Breast epithelium (tissue), 3 donors: ENCODE measurements at regions not wholly inside any gene's neighbourhood (a gene's known extent, or its start where the extent isn't known, plus 50 kb on each side); places are given as distances from the start of the nearest gene placed in this dataset.

ENCODE experiments used
- CTCF ChIP-seq, 3 donors: fragments of 450-650 bp; IDR thresholded peaks; one replicate each; pipeline ENCODE4 v1.5.1; 2016 to 2017; ENCODE audit warnings: antibody characterized with exemption in 3 of 3, mild to moderate bottlenecking in 3 of 3, moderate library complexity in 3 of 3
- POLR2A ChIP-seq: fragments of 450-650 bp; IDR thresholded peaks from one replicate; pipeline ENCODE4 v1.6.1; 2016; ENCODE audit warnings: antibody characterized with exemption, mild to moderate bottlenecking, moderate library complexity
- POLR2AphosphoS5 ChIP-seq, 3 donors: sonication (generic); formaldehyde crosslinking; IDR thresholded peaks; one replicate each; pipeline ENCODE4 v1.6.1; 2017; ENCODE audit warnings: antibody characterized with exemption in 3 of 3

DNA sequence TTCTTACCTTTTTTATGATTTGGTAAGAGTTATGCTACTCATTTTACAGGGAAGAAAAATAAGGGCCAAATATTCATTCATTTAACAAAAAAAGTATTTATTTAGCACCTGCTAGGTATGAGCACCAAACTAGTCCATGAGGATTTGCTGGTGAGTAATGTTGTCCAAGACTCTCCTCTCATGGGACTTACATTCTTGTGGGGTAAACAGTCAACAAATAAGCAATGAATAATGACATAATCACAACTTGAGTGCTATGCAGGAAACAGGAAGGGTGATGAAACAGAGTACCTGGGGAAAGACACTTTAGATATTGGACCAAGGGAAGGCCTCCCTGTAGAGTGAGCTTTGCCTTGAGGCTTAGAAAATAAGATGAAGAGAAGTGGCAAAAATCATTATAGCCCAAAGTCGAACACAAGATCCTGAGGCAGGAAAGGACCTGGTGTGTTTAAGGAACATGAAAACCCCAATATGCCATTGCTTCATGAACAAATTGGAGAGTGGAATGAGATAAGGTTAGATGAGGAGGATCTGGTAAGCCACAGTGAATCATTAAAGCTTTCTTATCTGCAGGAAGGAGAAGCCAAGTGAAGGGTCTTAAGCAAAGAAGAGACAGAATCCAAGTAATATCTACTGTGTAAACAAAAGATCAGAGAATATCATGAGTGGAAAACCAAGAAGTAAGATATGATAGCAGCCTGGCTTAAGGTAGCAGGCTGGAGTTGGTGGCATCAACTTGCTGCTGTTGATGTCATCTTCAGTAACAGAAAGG, 294.5 kb upstream of the NBEA start:
- no peak for TF ChIP-seq CTCF (IDR thresholded peaks at IDR 0.05)
- no peak for TF ChIP-seq POLR2A
- no peak for TF ChIP-seq POLR2AphosphoS5 (IDR thresholded peaks at IDR 0.05)
